Sigmoid colon (tissue), 6 donors: ENCODE measurements at regions not wholly inside any gene's neighbourhood (a gene's known extent, or its start where the extent isn't known, plus 50 kb on each side); places are given as distances from the start of the nearest gene placed in this dataset.

Source experiments
- DNase-seq: peaks from one replicate; pipeline ENCODE4 v3.0.0-alpha.2; 2019
- H3K27ac ChIP-seq, 4 donors: fragments of 200-600 bp; sonication (generic); one replicate each; pipeline ENCODE4 v1.5.1; 2016 to 2019; ENCODE audit warnings: mild to moderate bottlenecking in 1 of 4
- H3K27me3 ChIP-seq, 3 donors: fragments of 200-600 bp; sonication (generic); one replicate each; pipeline ENCODE4 v1.5.1; 2019; ENCODE audit warnings: mild to moderate bottlenecking in 1 of 3
- H3K36me3 ChIP-seq, 4 donors: fragments of 200-600 bp; sonication (generic); one replicate each; pipeline ENCODE4 v1.5.1; 2016 to 2019
- H3K4me1 ChIP-seq, 4 donors: fragments of 200-600 bp; sonication (generic); one replicate each; pipeline ENCODE4 v1.5.1; 2017 to 2019
- H3K4me3 ChIP-seq, 4 donors: fragments of 200-600 bp; sonication (generic); one replicate each; pipeline ENCODE4 v1.5.1; 2017 to 2019; ENCODE audit warnings: mild to moderate bottlenecking in 2 of 4, moderate library complexity in 1 of 4
- H3K9me3 ChIP-seq, 4 donors: fragments of 200-600 bp in 3 of 4; sonication (generic) in 3 of 4; one replicate each; pipeline versions ENCODE4 v1.5.1 to v1.6.1; 2013 to 2019
- CTCF ChIP-seq, 4 experiments: fragments of 450-650 bp in 3 of 4; fragments of 200-600 bp in 1 of 4; IDR thresholded peaks; one replicate each; pipeline ENCODE4 v1.5.1; 2016 to 2019; ENCODE audit warnings: antibody characterized with exemption in 4 of 4, mild to moderate bottlenecking in 3 of 4, moderate library complexity in 2 of 4
- EP300 ChIP-seq, 4 donors: sonication (generic); formaldehyde crosslinking; IDR thresholded peaks; one replicate each; pipeline ENCODE4 v1.6.1; 2017; ENCODE audit warnings: antibody characterized with exemption in 4 of 4
- POLR2A ChIP-seq, 2 donors: fragments of 450-650 bp; IDR thresholded peaks; one replicate each; pipeline ENCODE4 v1.6.1; 2016; ENCODE audit warnings: antibody characterized with exemption in 2 of 2, mild to moderate bottlenecking in 2 of 2, moderate library complexity in 2 of 2
- POLR2AphosphoS5 ChIP-seq, 4 donors: sonication (generic); formaldehyde crosslinking; IDR thresholded peaks; one replicate each; pipeline ENCODE4 v1.6.1; 2017; ENCODE audit warnings: antibody characterized with exemption in 4 of 4
- WGBS, 2 donors: extraction: QIAGEN DNeasy Blood & Tissue Kit; methylation state at CpG; one replicate each; pipeline ENCODE4 v1.1.7; 2013; 5-methylcytosine and 5-hydroxymethylcytosine counted together
- intact Hi-C: fragments of 100-400 bp; cut with DNase I; formaldehyde crosslinking; loops from one replicate; pipeline ENCODE4 v1.15.1; 2023
- donor health status: healthy with polysubstance abuse.
- donor health status: healthy.

DNA sequence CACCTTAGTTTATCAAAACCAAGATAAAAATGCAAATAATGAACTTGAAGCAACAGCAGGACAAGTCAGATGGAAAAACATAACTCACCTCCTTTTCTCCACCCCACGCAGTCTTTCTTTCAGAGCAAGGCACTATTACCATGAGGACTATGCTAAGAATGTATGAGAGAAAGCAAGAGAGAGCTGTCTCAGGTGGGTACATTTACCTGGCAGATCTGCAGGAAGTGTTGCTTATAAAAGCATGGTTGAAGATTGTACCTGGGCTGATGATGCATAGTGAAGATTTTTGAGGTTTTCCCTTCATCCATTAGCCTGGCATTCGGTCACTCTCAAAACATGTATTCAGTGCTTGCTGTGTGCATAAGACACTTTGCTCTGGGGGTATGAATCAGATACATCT, 68.8 kb upstream of the IFNG-AS1 start:
- DNase-seq = no peak
- H3K9me3 ChIP-seq = no peaks in the 10 kb centered on the region
- H3K27me3 ChIP-seq = no peaks in the 10 kb centered on the region
- peaks cover 0 to 11% (median 3%) of the 10 kb centered on the region in 4 donors for H3K4me1 ChIP-seq
- intact Hi-C loops = no loop called here
- TF ChIP-seq EP300 (IDR thresholded peaks at IDR 0.05) (no peak), CTCF (IDR thresholded peaks at IDR 0.05) (no peak), POLR2AphosphoS5 (IDR thresholded peaks at IDR 0.05) (no peak), POLR2A (IDR thresholded peaks at IDR 0.05) (no peak)
- no peak overlapping the region for H3K4me3 ChIP-seq
- WGBS, 2 donors = 80 to 85% methylated on average over 2 of the region's 2 CpGs
- no peaks in the 10 kb centered on the region for H3K36me3 ChIP-seq
- H3K27ac ChIP-seq = no peak overlapping the region

- DNase-seq = no peak
- Histone ChIP-seq H3K4me1 (peaks cover 0 to 11% (median 3%) of the 10 kb centered on the region in 4 donors), H3K27me3 (no peaks in the 10 kb centered on the region), H3K4me3 (no peak overlapping the region), H3K9me3 (no peaks in the 10 kb centered on the region), H3K27ac (no peak overlapping the region), H3K36me3 (no peaks in the 10 kb centered on the region)
- intact Hi-C loops = no loop called here
- no peak for TF ChIP-seq CTCF (IDR thresholded peaks at IDR 0.05)
- TF ChIP-seq POLR2AphosphoS5 (IDR thresholded peaks at IDR 0.05) = no peak
- TF ChIP-seq EP300 (IDR thresholded peaks at IDR 0.05) = no peak
- no peak for TF ChIP-seq POLR2A (IDR thresholded peaks at IDR 0.05)
- WGBS, 2 donors = 35 to 64% methylated on average over 1 of the region's 1 CpG
Observed at GRCh38 chr12:67921286-67921685, 68.0 kb upstream of the IFNG-AS1 start.

GRCh38 chr12:67922245-67922644, 67.0 kb upstream of the IFNG-AS1 start:
- H3K27ac ChIP-seq = no peak overlapping the region
- intact Hi-C loops = no loop called here
- H3K9me3 ChIP-seq = no peaks in the 10 kb centered on the region
- WGBS, 2 donors = 75 to 83% methylated on average over 1 of the region's 1 CpG
- DNase-seq = no peak
- H3K36me3 ChIP-seq = no peaks in the 10 kb centered on the region
- no peak overlapping the region for H3K4me3 ChIP-seq
- H3K27me3 ChIP-seq = no peaks in the 10 kb centered on the region
- TF ChIP-seq POLR2A (IDR thresholded peaks at IDR 0.05) (no peak), CTCF (IDR thresholded peaks at IDR 0.05) (no peak), EP300 (IDR thresholded peaks at IDR 0.05) (no peak), POLR2AphosphoS5 (IDR thresholded peaks at IDR 0.05) (no peak)
- peaks cover 0 to 11% (median 5%) of the 10 kb centered on the region in 4 donors for H3K4me1 ChIP-seq

- H3K27ac ChIP-seq = no peak overlapping the region
- intact Hi-C loops = no loop called here
- no peak overlapping the region for H3K4me3 ChIP-seq
- DNase-seq = no peak
- peaks cover 0 to 8% (median 5%) of the 10 kb centered on the region in 4 donors for H3K4me1 ChIP-seq
- WGBS, 2 donors = 36 to 47% methylated on average over 2 of the region's 2 CpGs
- no peaks in the 10 kb centered on the region for H3K36me3 ChIP-seq
- no peaks in the 10 kb centered on the region for H3K27me3 ChIP-seq
- no peak for TF ChIP-seq POLR2A (IDR thresholded peaks at IDR 0.05)
- no peak for TF ChIP-seq CTCF (IDR thresholded peaks at IDR 0.05)
- TF ChIP-seq EP300 (IDR thresholded peaks at IDR 0.05) = no peak
- no peak for TF ChIP-seq POLR2AphosphoS5 (IDR thresholded peaks at IDR 0.05)
- no peaks in the 10 kb centered on the region for H3K9me3 ChIP-seq
Observed at GRCh38 chr12:67925077-67925476, 64.2 kb upstream of the IFNG-AS1 start.

GRCh38 chr12:67925552-67925951, 63.7 kb upstream of the IFNG-AS1 start:
- no peak for DNase-seq
- Histone ChIP-seq H3K4me1 (peaks cover 0 to 8% (median 3%) of the 10 kb centered on the region in 4 donors), H3K27me3 (no peaks in the 10 kb centered on the region), H3K27ac (no peak overlapping the region), H3K4me3 (no peak overlapping the region), H3K36me3 (no peaks in the 10 kb centered on the region), H3K9me3 (no peaks in the 10 kb centered on the region)
- no peak for TF ChIP-seq EP300 (IDR thresholded peaks at IDR 0.05)
- intact Hi-C loops = no loop called here
- 85 to 89% methylated on average over 3 of the region's 3 CpGs for WGBS, 2 donors
